Subcutaneous abdominal adipose tissue (tissue), 5 donors: ENCODE measurements at regions not wholly inside any gene's neighbourhood (a gene's known extent, or its start where the extent isn't known, plus 50 kb on each side); places are given as distances from the start of the nearest gene placed in this dataset.

Experiments
- H3K27ac ChIP-seq: one replicate; pipeline ENCODE4 v1.7.0; 2013; ENCODE audit warnings: low read depth, mild to moderate bottlenecking, inconsistent platforms, low read length, moderate library complexity
- H3K27me3 ChIP-seq, 5 donors: one replicate each; pipeline ENCODE4 v1.7.0; 2013; ENCODE audit warnings: low read length in 5 of 5, inconsistent platforms in 1 of 5; ENCODE audit not compliant: control insufficient read depth in 5 of 5, insufficient read depth in 4 of 5
- H3K36me3 ChIP-seq, 5 donors: one replicate each; pipeline ENCODE4 v1.7.0; 2013; ENCODE audit warnings: low read length in 5 of 5; ENCODE audit not compliant: control insufficient read depth in 5 of 5, insufficient read depth in 5 of 5
- H3K4me1 ChIP-seq, 5 donors: one replicate each; pipeline ENCODE4 v1.7.0; 2013; ENCODE audit warnings: low read length in 5 of 5, mild to moderate bottlenecking in 3 of 5, moderate library complexity in 1 of 5; ENCODE audit not compliant: control insufficient read depth in 5 of 5, insufficient read depth in 5 of 5
- H3K4me3 ChIP-seq, 5 donors: one replicate each; pipeline ENCODE4 v1.7.0; 2013; ENCODE audit warnings: low read length in 5 of 5, low read depth in 1 of 5
- H3K9ac ChIP-seq, 5 donors: one replicate each; pipeline ENCODE4 v1.7.0; 2013; ENCODE audit warnings: low read length in 5 of 5, mild to moderate bottlenecking in 4 of 5, moderate library complexity in 3 of 5
- H3K9me3 ChIP-seq, 5 donors: one replicate each; pipeline ENCODE4 v1.7.0; 2013; ENCODE audit warnings: low read length in 5 of 5; ENCODE audit not compliant: control insufficient read depth in 5 of 5
- donor health status: healthy.
- donor health status: healthy.
- donor health status: healthy.
- donor health status: healthy.
- donor health status: healthy.

- Histone ChIP-seq H3K27me3 (no peaks in the 10 kb centered on the region), H3K9me3 (no peaks in the 10 kb centered on the region), H3K36me3 (no peaks in the 10 kb centered on the region), H3K27ac (no peak overlapping the region), H3K9ac (no peak overlapping the region), H3K4me1 (peaks cover 0 to under 1% (median 0%) of the 10 kb centered on the region in 5 donors), H3K4me3 (no peak overlapping the region)
Measured at GRCh38 chr6:146955570-146955969, 248.6 kb upstream of the STXBP5 start.

DNA sequence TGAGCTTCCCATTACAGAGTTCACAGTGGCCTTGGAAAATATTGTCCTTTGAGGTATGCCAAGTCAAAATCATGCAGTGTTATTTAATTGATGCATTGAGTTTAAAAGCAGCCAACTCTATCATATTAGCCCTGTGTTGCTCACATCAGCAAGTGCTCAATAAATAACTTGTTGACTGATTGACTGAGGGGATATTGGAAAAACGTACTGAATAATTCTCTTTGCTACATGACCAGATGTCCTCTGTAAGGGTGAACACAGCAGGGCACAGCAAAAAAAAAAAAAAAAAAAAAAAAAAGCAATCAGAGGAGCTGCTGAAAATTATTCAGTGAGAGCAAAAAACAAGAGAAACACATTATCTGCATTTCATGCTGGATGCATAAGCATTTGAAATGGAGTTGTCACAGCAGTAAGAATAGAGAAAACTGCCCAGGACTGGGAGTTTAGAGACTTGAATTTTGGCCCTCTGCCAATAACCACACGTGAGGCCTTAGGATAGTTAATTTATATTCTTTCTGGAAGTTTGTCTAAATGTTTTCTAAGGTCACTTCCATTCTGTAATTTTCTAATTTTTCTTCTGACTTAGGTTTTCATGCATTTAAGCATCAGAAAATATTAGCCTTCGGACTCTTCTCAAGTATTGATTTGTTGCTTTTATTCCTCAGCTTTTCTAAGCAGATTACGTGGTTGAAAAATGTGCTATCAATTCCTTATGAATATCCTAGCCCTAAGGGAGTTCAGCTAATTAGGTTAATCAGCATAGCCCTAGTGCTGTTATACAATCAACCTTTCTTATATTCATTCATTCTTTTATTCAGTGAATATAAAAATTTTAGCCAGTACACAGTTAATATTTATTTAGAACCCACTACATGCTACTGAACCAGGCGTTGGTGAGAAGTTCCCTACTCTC, 246.8 kb upstream of the STXBP5 start:
- no peaks in the 10 kb centered on the region for H3K27me3 ChIP-seq
- no peak overlapping the region for H3K27ac ChIP-seq
- H3K9ac ChIP-seq: no peak overlapping the region
- no peaks in the 10 kb centered on the region for H3K4me1 ChIP-seq
- H3K4me3 ChIP-seq: no peak overlapping the region
- H3K9me3 ChIP-seq: no peaks in the 10 kb centered on the region
- no peaks in the 10 kb centered on the region for H3K36me3 ChIP-seq

GRCh38 chr6:146961831-146962230, 242.4 kb upstream of the STXBP5 start:
- Histone ChIP-seq H3K4me1 (no peaks in the 10 kb centered on the region), H3K4me3 (no peak overlapping the region), H3K9ac (no peak overlapping the region), H3K9me3 (peaks cover 0 to 7% (median 3%) of the 10 kb centered on the region in 5 donors), H3K36me3 (no peaks in the 10 kb centered on the region), H3K27ac (no peak overlapping the region), H3K27me3 (no peaks in the 10 kb centered on the region)

GRCh38 chr6:146962329-146962728, 241.9 kb upstream of the STXBP5 start:
- Histone ChIP-seq H3K4me1 (no peaks in the 10 kb centered on the region), H3K9me3 (peaks cover 0 to 7% (median 3%) of the 10 kb centered on the region in 5 donors), H3K27me3 (no peaks in the 10 kb centered on the region), H3K4me3 (no peak overlapping the region), H3K36me3 (no peaks in the 10 kb centered on the region), H3K27ac (no peak overlapping the region), H3K9ac (no peak overlapping the region)

- H3K4me3 ChIP-seq: peak overlapping the region in 1 of 5 donors; percentile 15
- H3K9ac ChIP-seq: no peak overlapping the region
- no peaks in the 10 kb centered on the region for H3K36me3 ChIP-seq
- H3K27ac ChIP-seq: no peak overlapping the region
- H3K27me3 ChIP-seq: no peaks in the 10 kb centered on the region
- H3K9me3 ChIP-seq: peaks cover 0 to 7% (median 3%) of the 10 kb centered on the region in 5 donors
- H3K4me1 ChIP-seq: peaks cover 0 to 4% (median 0%) of the 10 kb centered on the region in 5 donors
Measured at GRCh38 chr6:146965110-146965689, 239.0 kb upstream of the STXBP5 start.

DNA sequence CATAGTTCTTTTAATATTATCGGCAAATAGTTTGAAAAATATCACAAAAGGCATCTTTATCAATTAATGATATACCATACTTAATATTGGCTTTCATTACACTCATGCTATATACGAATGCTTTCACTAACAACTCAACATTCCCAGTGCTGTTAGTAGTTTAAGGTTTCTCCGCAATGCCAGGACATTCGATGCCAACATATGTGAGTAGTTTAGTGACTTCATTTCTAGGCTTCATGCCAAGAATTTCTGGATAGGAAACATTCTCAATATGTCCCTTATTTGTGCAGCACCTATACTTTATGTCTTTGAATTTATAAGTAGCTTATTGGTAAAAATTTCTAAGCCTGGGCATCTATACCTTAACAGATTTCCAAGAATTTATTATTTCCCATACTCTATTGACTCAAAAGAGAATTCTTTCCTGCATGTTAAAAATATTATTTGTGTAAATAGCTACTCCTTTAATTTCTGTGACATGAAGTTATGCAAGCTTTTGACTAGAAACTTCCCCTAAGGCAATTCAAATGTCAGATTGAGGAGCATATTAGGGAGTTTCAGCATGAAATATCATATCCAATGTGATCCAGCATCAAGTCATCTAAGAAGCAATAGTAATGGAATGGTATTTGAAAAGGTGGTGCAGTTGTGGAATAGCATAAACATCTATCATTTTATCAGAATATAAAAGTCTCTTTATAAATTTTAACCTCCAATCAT, 236.0 kb upstream of the STXBP5 start:
- Histone ChIP-seq H3K9me3 (peaks cover 0 to 7% (median 3%) of the 10 kb centered on the region in 5 donors), H3K9ac (no peak overlapping the region), H3K27ac (no peak overlapping the region)

DNA sequence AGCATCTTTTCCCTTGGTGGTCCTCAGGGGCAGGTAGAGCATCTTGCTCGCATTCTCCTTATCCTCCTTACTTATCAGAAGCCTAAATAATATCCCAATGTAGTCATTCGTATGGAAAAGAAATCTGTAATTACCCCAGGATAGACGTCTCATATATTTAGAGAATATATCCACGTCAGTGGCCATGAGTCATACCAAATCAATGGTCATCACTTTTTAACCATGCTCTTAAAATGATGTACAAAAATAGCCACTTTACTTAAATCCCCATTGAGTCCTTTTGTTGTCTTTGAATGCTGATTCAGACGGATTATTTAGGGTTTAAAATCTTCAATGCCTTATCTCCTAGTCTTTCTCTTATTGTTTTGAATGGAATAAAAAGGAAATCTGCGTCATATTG, 231.7 kb upstream of the STXBP5 start:
- Histone ChIP-seq H3K9ac (no peak overlapping the region), H3K27me3 (no peaks in the 10 kb centered on the region), H3K4me3 (no peak overlapping the region), H3K4me1 (peaks cover 0 to 4% (median 0%) of the 10 kb centered on the region in 5 donors), H3K27ac (no peak overlapping the region), H3K9me3 (no peaks in the 10 kb centered on the region), H3K36me3 (no peaks in the 10 kb centered on the region)

More for the DNA sequence above, 236.0 kb upstream of the STXBP5 start:
- Histone ChIP-seq H3K4me3 (no peak overlapping the region), H3K36me3 (no peaks in the 10 kb centered on the region), H3K27me3 (no peaks in the 10 kb centered on the region), H3K4me1 (peaks cover 0 to 4% (median 0%) of the 10 kb centered on the region in 5 donors)

DNA sequence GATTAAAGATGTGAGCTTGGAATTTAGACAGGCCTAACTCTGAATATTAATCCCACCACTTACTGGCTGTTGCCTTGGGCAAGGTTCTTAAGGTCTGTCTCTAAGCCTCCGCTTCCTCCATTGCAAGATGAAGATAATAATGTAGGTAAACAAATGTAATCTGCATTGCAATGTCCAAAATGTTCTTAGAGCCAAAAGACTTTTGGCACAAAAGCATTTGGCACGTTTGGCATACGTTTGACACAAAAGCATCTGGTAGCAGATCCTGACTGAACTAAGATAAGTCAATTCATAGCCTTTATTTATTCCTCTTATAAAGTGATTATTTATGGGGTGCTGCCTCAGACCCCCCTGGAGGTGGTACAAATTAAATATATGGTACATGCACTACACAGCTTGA, 229.9 kb upstream of the STXBP5 start:
- Histone ChIP-seq H3K4me3 (no peak overlapping the region), H3K27me3 (no peaks in the 10 kb centered on the region), H3K27ac (no peak overlapping the region), H3K36me3 (no peaks in the 10 kb centered on the region), H3K9ac (no peak overlapping the region), H3K4me1 (no peaks in the 10 kb centered on the region), H3K9me3 (no peaks in the 10 kb centered on the region)

- H3K9me3 ChIP-seq: no peaks in the 10 kb centered on the region
- no peaks in the 10 kb centered on the region for H3K4me1 ChIP-seq
- no peaks in the 10 kb centered on the region for H3K27me3 ChIP-seq
Measured at GRCh38 chr6:146975093-146975492, 229.1 kb upstream of the STXBP5 start.

GRCh38 chr6:146980900-146981329, 223.3 kb upstream of the STXBP5 start:
- H3K9me3 ChIP-seq: peaks cover 0 to 3% (median 0%) of the 10 kb centered on the region in 5 donors
- no peaks in the 10 kb centered on the region for H3K36me3 ChIP-seq
- H3K27me3 ChIP-seq: no peaks in the 10 kb centered on the region
- H3K9ac ChIP-seq: no peak overlapping the region
- no peak overlapping the region for H3K27ac ChIP-seq
- no peak overlapping the region for H3K4me3 ChIP-seq
- peaks cover 0 to 1% (median 0%) of the 10 kb centered on the region in 5 donors for H3K4me1 ChIP-seq

More at GRCh38 chr6:146975093-146975492, 229.1 kb upstream of the STXBP5 start:
- no peak overlapping the region for H3K27ac ChIP-seq
- H3K36me3 ChIP-seq: no peaks in the 10 kb centered on the region
- H3K9ac ChIP-seq: no peak overlapping the region
- no peak overlapping the region for H3K4me3 ChIP-seq
